ENCODE measurements at regions not wholly inside any gene's neighbourhood (a gene's known extent, or its start where the extent isn't known, plus 50 kb on each side); places are given as distances from the start of the nearest gene placed in this dataset.

DNA sequence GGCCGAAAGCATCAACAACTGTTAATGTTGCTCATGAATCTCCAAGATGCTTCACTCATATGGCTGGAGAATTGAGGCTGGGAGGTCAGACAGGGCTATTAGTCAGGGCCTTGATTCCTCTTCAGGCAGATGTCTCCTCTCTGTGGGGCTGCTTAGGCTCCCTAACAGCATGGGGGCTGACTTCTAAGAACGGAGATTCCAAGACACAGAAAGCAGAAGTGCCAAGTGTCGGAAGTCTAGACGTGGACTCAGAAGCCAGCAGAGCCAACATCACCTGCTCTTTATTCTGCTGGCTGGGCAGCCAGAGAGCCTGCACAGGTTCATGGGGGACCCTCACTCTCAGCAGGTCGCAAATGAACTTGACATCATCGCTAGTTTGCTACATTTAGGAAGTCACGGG is 279.8 kb downstream of the CDH26 start:
- Histone ChIP-seq H3K79me2 (ENCODE audit: insufficient read depth) (no peaks in the 10 kb centered on the region), H3K4me2 (no peak overlapping the region), H3K27me3 (ENCODE audit: insufficient read depth) (no peaks in the 10 kb centered on the region), H3K4me1 (ENCODE audit: control insufficient read depth in 1 of 2, insufficient read depth in 2 of 2, low read depth in 1 of 2, low read length in 1 of 2) (no peaks in the 10 kb centered on the region), H3K27ac (ENCODE audit: low read depth in 2 of 2, low read length in 1 of 2) (no peak overlapping the region), H4K20me1 (ENCODE audit: insufficient read depth) (no peaks in the 10 kb centered on the region), H3K9ac (no peak overlapping the region), H2AFZ (ENCODE audit: low read depth) (no peak overlapping the region), H3K9me3 (no peaks in the 10 kb centered on the region), H3F3A (replicated peaks; ENCODE audit: insufficient read depth) (no peaks in the 10 kb centered on the region), H3K9me2 (no peaks in the 10 kb centered on the region), H3K4me3 (ENCODE audit: low read depth in 2 of 2, low read length in 1 of 2) (no peak overlapping the region), H3K36me3 (replicated peaks in 1 of 2; ENCODE audit: control insufficient read depth in 1 of 2, insufficient read depth in 2 of 2, low read length in 1 of 2) (no peaks in the 10 kb centered on the region)
- POLR2A ChIA-PET = no interaction called here
- CTCF ChIA-PET = interaction anchor here (0.7 to 1.7 kb wide), 3 partner anchors 25 to 181 kb away, joined by 3 to 4 read pairs (median 3); no protein-coding TSS in a partner anchor
- DNase-seq = no peak
- WGBS (ENCODE audit: low lambda C conversion rate) = 43% methylated on average over 7 of the region's 7 CpGs
- TF ChIP-seq SMC3 (IDR thresholded peaks at IDR 0.05; ENCODE audit: low read depth, low read length) = no peak
- TF ChIP-seq MEF2A (IDR thresholded peaks at IDR 0.05; ENCODE audit: borderline replicate concordance, low read depth) = no peak
- TF ChIP-seq FOXJ3 (CRISPR knock-in tag; IDR thresholded peaks at IDR 0.05) = no peak
- TF ChIP-seq, protein P1, sequence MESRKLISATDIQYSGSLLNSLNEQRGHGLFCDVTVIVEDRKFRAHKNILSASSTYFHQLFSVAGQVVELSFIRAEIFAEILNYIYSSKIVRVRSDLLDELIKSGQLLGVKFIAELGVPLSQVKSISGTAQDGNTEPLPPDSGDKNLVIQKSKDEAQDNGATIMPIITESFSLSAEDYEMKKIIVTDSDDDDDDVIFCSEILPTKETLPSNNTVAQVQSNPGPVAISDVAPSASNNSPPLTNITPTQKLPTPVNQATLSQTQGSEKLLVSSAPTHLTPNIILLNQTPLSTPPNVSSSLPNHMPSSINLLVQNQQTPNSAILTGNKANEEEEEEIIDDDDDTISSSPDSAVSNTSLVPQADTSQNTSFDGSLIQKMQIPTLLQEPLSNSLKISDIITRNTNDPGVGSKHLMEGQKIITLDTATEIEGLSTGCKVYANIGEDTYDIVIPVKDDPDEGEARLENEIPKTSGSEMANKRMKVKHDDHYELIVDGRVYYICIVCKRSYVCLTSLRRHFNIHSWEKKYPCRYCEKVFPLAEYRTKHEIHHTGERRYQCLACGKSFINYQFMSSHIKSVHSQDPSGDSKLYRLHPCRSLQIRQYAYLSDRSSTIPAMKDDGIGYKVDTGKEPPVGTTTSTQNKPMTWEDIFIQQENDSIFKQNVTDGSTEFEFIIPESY (IDR thresholded peaks at IDR 0.05; ENCODE audit: borderline replicate concordance, low read depth) = no peak
- TF ChIP-seq NRF1 (IDR thresholded peaks at IDR 0.05; ENCODE audit: low read depth, low read length) = no peak
- TF ChIP-seq JUND (IDR thresholded peaks at IDR 0.05) = no peak
- TF ChIP-seq TCF12 (IDR thresholded peaks at IDR 0.05) = no peak

DNA sequence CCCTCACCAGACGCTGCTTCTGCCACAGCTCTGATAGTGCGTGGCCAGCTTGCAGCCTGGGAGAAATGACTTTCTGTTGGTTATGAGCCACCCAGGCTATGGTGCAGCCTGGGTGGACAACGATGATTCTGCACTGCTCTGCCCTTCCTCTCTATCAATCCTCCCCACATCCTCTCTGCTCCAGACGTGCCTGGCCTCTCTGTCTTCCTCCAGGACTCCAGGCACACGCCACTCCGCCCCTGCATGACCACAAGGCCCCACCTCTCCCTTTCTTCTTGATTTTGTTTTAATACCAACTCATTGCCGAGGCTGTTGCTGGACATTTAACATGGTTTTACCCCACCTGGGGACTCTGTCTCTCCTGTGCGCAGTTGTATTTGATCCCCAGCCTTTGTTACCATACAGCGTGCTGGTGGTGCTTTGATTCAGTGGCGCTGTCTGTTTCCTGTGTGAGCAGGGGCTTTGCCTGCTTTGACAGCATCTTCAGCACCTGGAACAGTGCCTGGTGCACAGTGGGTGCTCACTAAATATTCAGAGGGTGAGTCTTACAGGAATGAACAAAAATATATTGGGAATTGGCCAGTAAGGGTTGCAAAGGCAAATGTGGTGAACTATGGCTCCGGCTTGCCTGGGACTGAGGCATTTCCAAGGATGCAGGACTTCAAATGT is 280.9 kb downstream of the CDH26 start:
- H3K36me3 ChIP-seq (replicated peaks in 1 of 2; ENCODE audit: control insufficient read depth in 1 of 2, insufficient read depth in 2 of 2, low read length in 1 of 2) = no peaks in the 10 kb centered on the region
- H3K79me2 ChIP-seq (ENCODE audit: insufficient read depth) = no peaks in the 10 kb centered on the region
- POLR2A ChIA-PET = no interaction called here
- H3K4me2 ChIP-seq = no peak overlapping the region
- no peak overlapping the region for H2AFZ ChIP-seq (ENCODE audit: low read depth)
- H3K27ac ChIP-seq (ENCODE audit: low read depth in 2 of 2, low read length in 1 of 2) = no peak overlapping the region
- no peak for DNase-seq
- H3K9me3 ChIP-seq = no peaks in the 10 kb centered on the region
- no peak overlapping the region for H3K9ac ChIP-seq
- H3K4me1 ChIP-seq (ENCODE audit: control insufficient read depth in 1 of 2, insufficient read depth in 2 of 2, low read depth in 1 of 2, low read length in 1 of 2) = no peaks in the 10 kb centered on the region
- H3K9me2 ChIP-seq = no peaks in the 10 kb centered on the region
- 29% methylated on average over 11 of the region's 11 CpGs for WGBS (ENCODE audit: low lambda C conversion rate)
- H3F3A ChIP-seq (replicated peaks; ENCODE audit: insufficient read depth) = no peaks in the 10 kb centered on the region
- no peaks in the 10 kb centered on the region for H3K27me3 ChIP-seq (ENCODE audit: insufficient read depth)
- CTCF ChIA-PET = interaction anchor here (1.0 kb wide), 1 partner anchor 27 kb away, joined by 3 read pairs; no protein-coding TSS in a partner anchor
- no peak overlapping the region for H3K4me3 ChIP-seq (ENCODE audit: low read depth in 2 of 2, low read length in 1 of 2)
- H4K20me1 ChIP-seq (ENCODE audit: insufficient read depth) = no peaks in the 10 kb centered on the region
- TF ChIP-seq RAD21 (IDR thresholded peaks at IDR 0.05; ENCODE audit: low read length) = no peak
- TF ChIP-seq SIN3A (IDR thresholded peaks at IDR 0.05; ENCODE audit: borderline replicate concordance, low read depth, low read length) = no peak
- TF ChIP-seq, protein P1 (IDR thresholded peaks at IDR 0.05; ENCODE audit: borderline replicate concordance, low read depth) = no peak
- TF ChIP-seq ELF1 (IDR thresholded peaks at IDR 0.05) = no peak
- no peak for TF ChIP-seq FOXM1 (IDR thresholded peaks at IDR 0.05; ENCODE audit: low read depth)
- TF ChIP-seq NFIC (IDR thresholded peaks at IDR 0.05; ENCODE audit: borderline replicate concordance) = no peak
- TF ChIP-seq SMC3 (IDR thresholded peaks at IDR 0.05; ENCODE audit: low read depth, low read length) = no peak
- no peak for TF ChIP-seq RCOR1 (IDR thresholded peaks at IDR 0.05; ENCODE audit: low read length)
- TF ChIP-seq, protein P2, sequence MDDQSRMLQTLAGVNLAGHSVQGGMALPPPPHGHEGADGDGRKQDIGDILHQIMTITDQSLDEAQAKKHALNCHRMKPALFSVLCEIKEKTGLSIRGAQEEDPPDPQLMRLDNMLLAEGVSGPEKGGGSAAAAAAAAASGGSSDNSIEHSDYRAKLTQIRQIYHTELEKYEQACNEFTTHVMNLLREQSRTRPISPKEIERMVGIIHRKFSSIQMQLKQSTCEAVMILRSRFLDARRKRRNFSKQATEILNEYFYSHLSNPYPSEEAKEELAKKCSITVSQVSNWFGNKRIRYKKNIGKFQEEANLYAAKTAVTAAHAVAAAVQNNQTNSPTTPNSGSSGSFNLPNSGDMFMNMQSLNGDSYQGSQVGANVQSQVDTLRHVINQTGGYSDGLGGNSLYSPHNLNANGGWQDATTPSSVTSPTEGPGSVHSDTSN (IDR thresholded peaks at IDR 0.05) = no peak
- no peak for TF ChIP-seq MXI1 (IDR thresholded peaks at IDR 0.05; ENCODE audit: low read depth, low read length)
- TF ChIP-seq, protein P3, sequence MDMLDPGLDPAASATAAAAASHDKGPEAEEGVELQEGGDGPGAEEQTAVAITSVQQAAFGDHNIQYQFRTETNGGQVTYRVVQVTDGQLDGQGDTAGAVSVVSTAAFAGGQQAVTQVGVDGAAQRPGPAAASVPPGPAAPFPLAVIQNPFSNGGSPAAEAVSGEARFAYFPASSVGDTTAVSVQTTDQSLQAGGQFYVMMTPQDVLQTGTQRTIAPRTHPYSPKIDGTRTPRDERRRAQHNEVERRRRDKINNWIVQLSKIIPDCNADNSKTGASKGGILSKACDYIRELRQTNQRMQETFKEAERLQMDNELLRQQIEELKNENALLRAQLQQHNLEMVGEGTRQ (IDR thresholded peaks at IDR 0.05; ENCODE audit: borderline replicate concordance, low read depth, low read length) = no peak
- TF ChIP-seq, protein P4, sequence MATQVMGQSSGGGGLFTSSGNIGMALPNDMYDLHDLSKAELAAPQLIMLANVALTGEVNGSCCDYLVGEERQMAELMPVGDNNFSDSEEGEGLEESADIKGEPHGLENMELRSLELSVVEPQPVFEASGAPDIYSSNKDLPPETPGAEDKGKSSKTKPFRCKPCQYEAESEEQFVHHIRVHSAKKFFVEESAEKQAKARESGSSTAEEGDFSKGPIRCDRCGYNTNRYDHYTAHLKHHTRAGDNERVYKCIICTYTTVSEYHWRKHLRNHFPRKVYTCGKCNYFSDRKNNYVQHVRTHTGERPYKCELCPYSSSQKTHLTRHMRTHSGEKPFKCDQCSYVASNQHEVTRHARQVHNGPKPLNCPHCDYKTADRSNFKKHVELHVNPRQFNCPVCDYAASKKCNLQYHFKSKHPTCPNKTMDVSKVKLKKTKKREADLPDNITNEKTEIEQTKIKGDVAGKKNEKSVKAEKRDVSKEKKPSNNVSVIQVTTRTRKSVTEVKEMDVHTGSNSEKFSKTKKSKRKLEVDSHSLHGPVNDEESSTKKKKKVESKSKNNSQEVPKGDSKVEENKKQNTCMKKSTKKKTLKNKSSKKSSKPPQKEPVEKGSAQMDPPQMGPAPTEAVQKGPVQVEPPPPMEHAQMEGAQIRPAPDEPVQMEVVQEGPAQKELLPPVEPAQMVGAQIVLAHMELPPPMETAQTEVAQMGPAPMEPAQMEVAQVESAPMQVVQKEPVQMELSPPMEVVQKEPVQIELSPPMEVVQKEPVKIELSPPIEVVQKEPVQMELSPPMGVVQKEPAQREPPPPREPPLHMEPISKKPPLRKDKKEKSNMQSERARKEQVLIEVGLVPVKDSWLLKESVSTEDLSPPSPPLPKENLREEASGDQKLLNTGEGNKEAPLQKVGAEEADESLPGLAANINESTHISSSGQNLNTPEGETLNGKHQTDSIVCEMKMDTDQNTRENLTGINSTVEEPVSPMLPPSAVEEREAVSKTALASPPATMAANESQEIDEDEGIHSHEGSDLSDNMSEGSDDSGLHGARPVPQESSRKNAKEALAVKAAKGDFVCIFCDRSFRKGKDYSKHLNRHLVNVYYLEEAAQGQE (IDR thresholded peaks at IDR 0.05; ENCODE audit: low read depth, low read length) = no peak
- no peak for TF ChIP-seq RFX5 (IDR thresholded peaks at IDR 0.05; ENCODE audit: low read length)
- no peak for TF ChIP-seq GABPA (IDR thresholded peaks at IDR 0.05; ENCODE audit: low read depth)

All from SK-N-SH (cell line).